Effector memory CD4-positive, alpha-beta T cell (primary cell): ENCODE measurements at regions not wholly inside any gene's neighbourhood (a gene's known extent, or its start where the extent isn't known, plus 50 kb on each side); places are given as distances from the start of the nearest gene placed in this dataset.
A peak's percentile ranks its signal among the peaks of the same experiment; 100 is the strongest.

Source experiments
- DNase-seq, 3 donors: peaks; one replicate each; pipeline ENCODE4 v3.0.0-alpha.2; 2020
- H3K27ac ChIP-seq: 2 replicates; pipeline ENCODE4 v1.7.0; 2013; ENCODE audit warnings: mild to moderate bottlenecking, low read length, moderate library complexity; ENCODE audit not compliant: insufficient read depth, poor library complexity, severe bottlenecking
- H3K27me3 ChIP-seq: replicated peaks from 2 replicates; pipeline ENCODE4 v1.7.0; 2013; ENCODE audit warnings: mild to moderate bottlenecking, low read length; ENCODE audit not compliant: insufficient read depth, control insufficient read depth, poor library complexity, severe bottlenecking
- H3K36me3 ChIP-seq: 2 replicates; pipeline ENCODE4 v1.7.0; 2013; ENCODE audit warnings: mild to moderate bottlenecking, low read length, moderate library complexity; ENCODE audit not compliant: control insufficient read depth, insufficient read depth
- H3K4me1 ChIP-seq: 2 replicates; pipeline ENCODE4 v1.7.0; 2013; ENCODE audit warnings: low read length, mild to moderate bottlenecking; ENCODE audit not compliant: control insufficient read depth, insufficient read depth, poor library complexity, severe bottlenecking
- H3K4me3 ChIP-seq: 2 replicates; pipeline ENCODE4 v1.7.0; 2013; ENCODE audit warnings: low read length, low read depth, mild to moderate bottlenecking; ENCODE audit not compliant: insufficient read depth, poor library complexity, severe bottlenecking
- H3K9me3 ChIP-seq: 2 replicates; pipeline ENCODE4 v1.7.0; 2013; ENCODE audit warnings: mild to moderate bottlenecking, low read length, moderate library complexity; ENCODE audit not compliant: control insufficient read depth

- Histone ChIP-seq H3K9me3 (no peaks in the 10 kb centered on the region), H3K4me1 (peaks cover 47% of the 10 kb centered on the region), H3K27ac (peak overlapping the region; percentile 69), H3K4me3 (peak overlapping the region; percentile 28), H3K36me3 (no peaks in the 10 kb centered on the region), H3K27me3 (no peaks in the 10 kb centered on the region)
- DNase-seq = peak in 2 of 3 donors; percentile 19 to 24
These were observed 51.2 kb upstream of the CARD11 start for GRCh38 chr7:3094701-3095445.

DNA sequence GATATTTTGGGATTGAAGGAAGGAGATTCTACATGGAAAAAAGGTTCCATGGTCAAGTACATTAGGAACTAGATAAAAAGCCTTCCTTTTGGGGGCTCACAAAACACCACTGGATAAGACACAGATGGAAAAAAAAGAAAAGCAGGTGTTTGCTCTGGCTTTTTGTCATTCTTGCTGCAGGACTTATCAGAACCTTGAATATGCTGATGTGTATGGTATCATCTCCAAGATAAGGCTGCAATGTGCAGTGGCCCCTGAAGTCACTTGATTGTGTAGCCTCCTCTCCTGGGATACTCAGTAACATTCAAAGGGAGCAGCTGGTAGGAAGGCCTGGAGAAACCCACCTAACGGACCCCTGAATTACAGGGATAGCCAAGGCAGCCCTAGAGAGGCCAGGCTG is 54.1 kb upstream of the CARD11 start:
- Histone ChIP-seq H3K4me1 (peaks cover 24% of the 10 kb centered on the region), H3K9me3 (no peaks in the 10 kb centered on the region), H3K27ac (no peak overlapping the region), H3K36me3 (no peaks in the 10 kb centered on the region), H3K27me3 (no peaks in the 10 kb centered on the region), H3K4me3 (no peak overlapping the region)
- DNase-seq = no peak

DNA sequence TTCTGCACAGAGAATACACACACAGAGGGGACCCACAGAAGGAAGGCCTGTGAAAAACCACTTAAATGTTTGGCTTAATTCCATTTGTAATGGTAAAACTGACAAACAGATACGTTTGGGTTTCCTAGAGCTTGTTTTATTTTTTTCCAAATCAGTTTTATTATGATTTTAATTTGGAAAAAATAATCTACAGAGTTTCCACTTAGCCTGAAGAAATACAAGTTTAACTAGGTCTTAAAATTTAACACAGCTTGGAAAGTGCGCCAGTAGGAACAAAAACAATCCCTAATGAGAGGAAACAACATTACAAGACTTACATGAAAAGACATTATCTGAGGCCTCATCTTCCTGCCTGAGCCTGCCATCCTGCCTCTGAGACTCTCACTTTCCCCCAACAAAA is 58.5 kb upstream of the CARD11 start:
- no peaks in the 10 kb centered on the region for H3K9me3 ChIP-seq
- DNase-seq = no peak
- no peak overlapping the region for H3K27ac ChIP-seq

DNA sequence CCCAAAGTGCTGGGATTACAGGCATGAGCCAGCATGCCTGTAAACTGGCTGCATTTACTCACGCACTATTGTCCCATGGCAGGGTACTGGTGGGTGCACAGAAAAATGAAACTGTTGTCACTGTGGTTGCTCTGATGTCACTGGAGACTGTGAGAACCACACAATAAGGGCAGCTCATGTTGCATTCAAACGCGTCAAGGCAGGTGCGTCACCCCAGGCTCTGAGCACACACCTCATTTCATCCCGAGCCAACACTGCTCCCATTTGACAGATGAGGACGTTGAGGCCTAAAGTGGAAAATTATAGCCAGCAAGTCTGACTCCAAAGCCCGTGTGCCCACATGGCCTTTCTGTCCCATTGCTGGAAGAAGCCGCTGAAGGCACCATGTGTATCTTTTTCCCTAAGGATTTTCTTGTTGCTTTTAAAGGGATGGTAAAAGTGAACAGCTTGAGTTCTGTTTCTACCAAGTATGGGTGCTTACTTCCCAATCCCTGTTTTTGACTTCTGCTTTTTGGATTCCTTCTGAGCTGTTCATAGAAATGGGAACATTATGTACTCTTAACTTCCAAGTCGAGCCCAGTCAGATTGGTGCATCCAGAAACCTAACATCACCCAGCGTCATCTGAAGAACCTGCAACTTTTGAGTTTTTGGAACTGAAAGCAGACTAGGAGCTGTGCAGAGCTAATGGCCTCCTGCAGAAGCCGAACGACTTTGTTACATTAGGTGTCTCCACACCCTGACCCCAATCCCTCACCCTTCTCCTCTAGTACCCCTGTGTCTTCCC is 60.1 kb upstream of the CARD11 start:
- Histone ChIP-seq H3K27ac (no peak overlapping the region), H3K4me3 (no peak overlapping the region), H3K4me1 (peaks cover 6% of the 10 kb centered on the region), H3K27me3 (no peaks in the 10 kb centered on the region), H3K9me3 (no peaks in the 10 kb centered on the region), H3K36me3 (no peaks in the 10 kb centered on the region)
- DNase-seq = no peak

More for the DNA sequence above, 58.5 kb upstream of the CARD11 start:
- Histone ChIP-seq H3K4me3 (no peak overlapping the region), H3K27me3 (no peaks in the 10 kb centered on the region), H3K4me1 (no peaks in the 10 kb centered on the region), H3K36me3 (no peaks in the 10 kb centered on the region)

GRCh38 chr7:3105856-3106255 is 62.2 kb upstream of the CARD11 start:
- H3K27ac ChIP-seq = no peak overlapping the region
- no peaks in the 10 kb centered on the region for H3K9me3 ChIP-seq
- DNase-seq = no peak
- peaks cover 6% of the 10 kb centered on the region for H3K4me1 ChIP-seq
- no peaks in the 10 kb centered on the region for H3K36me3 ChIP-seq
- H3K27me3 ChIP-seq = no peaks in the 10 kb centered on the region
- H3K4me3 ChIP-seq = no peak overlapping the region

- H3K4me1 ChIP-seq = peaks cover 6% of the 10 kb centered on the region
- DNase-seq = no peak
- no peak overlapping the region for H3K27ac ChIP-seq
- no peaks in the 10 kb centered on the region for H3K36me3 ChIP-seq
- no peaks in the 10 kb centered on the region for H3K9me3 ChIP-seq
- H3K4me3 ChIP-seq = no peak overlapping the region
- no peaks in the 10 kb centered on the region for H3K27me3 ChIP-seq
These were observed 62.7 kb upstream of the CARD11 start for GRCh38 chr7:3106361-3106826.

DNA sequence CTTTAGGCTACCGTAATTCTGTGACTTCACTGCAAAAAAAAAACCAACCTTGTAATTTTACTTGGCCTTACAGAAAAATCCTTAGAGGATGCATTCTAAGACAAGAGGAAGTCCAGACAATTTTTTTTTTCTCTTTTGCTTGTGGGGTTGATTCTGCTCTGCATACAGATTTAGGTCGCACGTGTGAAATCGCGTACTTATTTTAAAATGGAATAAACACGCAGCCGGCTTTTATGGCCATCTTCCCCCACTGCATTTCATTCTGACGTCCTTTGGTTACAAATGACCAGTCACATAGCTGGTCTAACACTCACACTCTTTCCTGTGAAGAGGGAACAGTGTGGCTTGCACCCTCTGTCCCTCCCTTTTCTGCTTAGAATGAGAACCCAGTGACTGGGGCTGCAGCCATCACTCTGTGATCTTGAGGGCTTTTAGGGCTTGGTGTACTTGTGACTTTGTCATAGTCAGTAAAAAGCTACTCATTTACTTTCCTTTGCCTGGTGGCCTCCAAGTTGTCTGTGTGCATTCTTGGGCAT is 63.6 kb upstream of the CARD11 start:
- Histone ChIP-seq H3K27me3 (no peaks in the 10 kb centered on the region), H3K27ac (no peak overlapping the region), H3K4me1 (peaks cover 9% of the 10 kb centered on the region), H3K9me3 (no peaks in the 10 kb centered on the region), H3K4me3 (no peak overlapping the region), H3K36me3 (no peaks in the 10 kb centered on the region)
- DNase-seq = no peak

DNA sequence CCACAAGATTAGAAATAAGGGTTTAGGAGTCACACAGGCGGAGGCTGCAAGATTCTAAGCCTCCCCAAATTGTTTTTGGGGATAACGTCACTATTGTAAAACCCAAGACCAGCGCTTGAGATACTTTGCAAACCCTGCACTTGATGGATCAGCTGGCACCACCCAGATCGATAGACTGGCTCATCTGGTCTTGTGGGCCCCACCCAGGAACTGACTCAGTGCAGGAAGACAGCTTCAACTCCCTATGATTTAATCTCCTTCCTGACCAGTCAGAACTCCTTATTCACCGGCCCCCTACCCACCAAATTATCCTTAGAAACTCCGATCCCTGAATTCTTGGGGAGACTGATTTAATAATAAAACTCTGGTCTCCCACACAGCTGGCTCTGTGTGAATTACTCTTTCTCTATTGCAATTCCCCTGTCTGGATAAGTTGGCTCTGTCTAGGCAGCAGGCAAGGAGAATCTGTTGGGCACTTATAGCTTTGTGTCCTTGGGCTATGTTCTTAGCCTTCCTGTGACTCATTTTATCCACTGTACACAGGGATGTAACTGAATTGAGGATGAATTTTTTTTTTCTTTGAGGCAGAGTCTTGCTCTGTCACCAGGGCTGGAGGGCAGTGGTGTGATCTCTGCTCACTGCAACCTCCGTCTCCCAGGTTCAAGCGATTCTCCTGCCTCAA is 64.4 kb upstream of the CARD11 start:
- peaks cover 17% of the 10 kb centered on the region for H3K4me1 ChIP-seq
- no peak overlapping the region for H3K27ac ChIP-seq
- H3K9me3 ChIP-seq = no peaks in the 10 kb centered on the region
- no peak overlapping the region for H3K4me3 ChIP-seq
- no peak for DNase-seq
- no peaks in the 10 kb centered on the region for H3K36me3 ChIP-seq
- no peaks in the 10 kb centered on the region for H3K27me3 ChIP-seq

GRCh38 chr7:3109311-3109915 is 65.7 kb upstream of the CARD11 start:
- no peak overlapping the region for H3K27ac ChIP-seq
- H3K4me3 ChIP-seq = no peak overlapping the region
- H3K4me1 ChIP-seq = peaks cover 17% of the 10 kb centered on the region
- no peaks in the 10 kb centered on the region for H3K9me3 ChIP-seq
- no peak for DNase-seq
- no peaks in the 10 kb centered on the region for H3K27me3 ChIP-seq
- no peaks in the 10 kb centered on the region for H3K36me3 ChIP-seq
